OCI-LY7 (cell line): ENCODE measurements at regions not wholly inside any gene's neighbourhood (a gene's known extent, or its start where the extent isn't known, plus 50 kb on each side); places are given as distances from the start of the nearest gene placed in this dataset.

Experiments used
- BruUV-seq: library from RNA; stranded (reverse); fragments of 400-500 nt; replicated peaks from 2 replicates; lab custom pipeline; 2021; lab: Mats Ljungman, UMichigan
- CTCF ChIA-PET: fragments of 300-600 bp; sonication (Branson Sonifier 250); formaldehyde crosslinking; loops from one replicate; lab custom pipeline; 2022; ENCODE audit warnings: antibody characterized with exemption; ENCODE audit not compliant: unreplicated experiment; lab: Charles Lee
- POLR2A ChIA-PET: fragments of 300-600 bp; sonication (Branson Sonifier 250); formaldehyde crosslinking; loops from one replicate; lab custom pipeline; 2022; ENCODE audit warnings: antibody characterized with exemption; lab: Charles Lee
- DNase-seq: peaks from one replicate; pipeline ENCODE4 v3.0.0-alpha.2; 2015; ENCODE audit warnings: low spot score
- H2AFZ ChIP-seq: fragments of 200-600 bp; sonication (generic), shearing (Covaris generic); 2 replicates; pipeline ENCODE4 v1.6.1; 2014; ENCODE audit warnings: mild to moderate bottlenecking, antibody characterized with exemption, low read length, moderate library complexity
- H3K27ac ChIP-seq: fragments of 200-600 bp; sonication (generic); 2 replicates; pipeline ENCODE4 v1.5.1; 2014; ENCODE audit warnings: mixed run types, low read depth, mild to moderate bottlenecking, moderate library complexity, low read length, inconsistent platforms; ENCODE audit not compliant: poor library complexity, severe bottlenecking
- H3K36me3 ChIP-seq: fragments of 200-600 bp; sonication (generic); 2 replicates; pipeline ENCODE4 v1.6.1; 2014; ENCODE audit warnings: mild to moderate bottlenecking, antibody characterized with exemption, low read length, moderate library complexity, mixed read lengths; ENCODE audit not compliant: insufficient read depth
- H3K4me1 ChIP-seq: fragments of 200-600 bp; sonication (generic); 2 replicates; pipeline ENCODE4 v1.5.1; 2014; ENCODE audit warnings: mild to moderate bottlenecking, low read length; ENCODE audit not compliant: insufficient read depth, poor library complexity, severe bottlenecking
- H3K4me2 ChIP-seq: fragments of 200-600 bp; sonication (generic); 2 replicates; pipeline ENCODE4 v1.6.1; 2014; ENCODE audit warnings: mild to moderate bottlenecking, low read length
- H3K4me3 ChIP-seq: fragments of 200-600 bp; sonication (generic); 2 replicates; pipeline ENCODE4 v1.5.1; 2014; ENCODE audit warnings: mild to moderate bottlenecking, low read depth, low read length; ENCODE audit not compliant: poor library complexity, severe bottlenecking
- H3K79me2 ChIP-seq: fragments of 200-600 bp; sonication (generic); 2 replicates; pipeline ENCODE4 v1.6.1; 2016; ENCODE audit warnings: low read depth, mild to moderate bottlenecking, low read length, moderate library complexity, mixed read lengths; ENCODE audit not compliant: insufficient read depth
- H3K9me2 ChIP-seq: fragments of 200-600 bp; sonication (generic); 2 replicates; pipeline ENCODE4 v1.6.1; 2016; ENCODE audit warnings: mild to moderate bottlenecking, low read length, mixed read lengths; ENCODE audit not compliant: insufficient read depth
- H3K9me3 ChIP-seq: fragments of 200-600 bp; sonication (generic); 2 replicates; pipeline ENCODE4 v1.6.1; 2014; ENCODE audit warnings: mild to moderate bottlenecking, mixed run types, low read length, mixed read lengths
- H4K20me1 ChIP-seq: fragments of 200-600 bp; sonication (generic); 2 replicates; pipeline ENCODE4 v1.6.1; 2014; ENCODE audit warnings: mild to moderate bottlenecking, antibody characterized with exemption, low read length, moderate library complexity, mixed read lengths; ENCODE audit not compliant: insufficient read depth
- EZH2phosphoT487 ChIP-seq: fragments of 200-600 bp; sonication (generic); IDR thresholded peaks from 2 replicates; pipeline ENCODE4 v1.6.1; 2018; ENCODE audit warnings: low read depth, borderline replicate concordance, mild to moderate bottlenecking, mixed run types, antibody characterized with exemption, low read length, moderate library complexity, mixed read lengths
- intact Hi-C: fragments of 100-400 bp; cut with micrococcal nuclease; formaldehyde crosslinking; loops from one replicate; pipeline ENCODE4 v1.10.0; 2022; ENCODE audit not compliant: unreplicated experiment
- TF ChIP-seq, protein P1 (sequence below): fragments of 200-600 bp; sonication (generic); conservative IDR thresholded peaks from 2 replicates; pipeline ENCODE4 v1.5.1; 2014; ENCODE audit warnings: mild to moderate bottlenecking, antibody characterized with exemption, low read length, moderate library complexity, mixed read lengths

DNA sequence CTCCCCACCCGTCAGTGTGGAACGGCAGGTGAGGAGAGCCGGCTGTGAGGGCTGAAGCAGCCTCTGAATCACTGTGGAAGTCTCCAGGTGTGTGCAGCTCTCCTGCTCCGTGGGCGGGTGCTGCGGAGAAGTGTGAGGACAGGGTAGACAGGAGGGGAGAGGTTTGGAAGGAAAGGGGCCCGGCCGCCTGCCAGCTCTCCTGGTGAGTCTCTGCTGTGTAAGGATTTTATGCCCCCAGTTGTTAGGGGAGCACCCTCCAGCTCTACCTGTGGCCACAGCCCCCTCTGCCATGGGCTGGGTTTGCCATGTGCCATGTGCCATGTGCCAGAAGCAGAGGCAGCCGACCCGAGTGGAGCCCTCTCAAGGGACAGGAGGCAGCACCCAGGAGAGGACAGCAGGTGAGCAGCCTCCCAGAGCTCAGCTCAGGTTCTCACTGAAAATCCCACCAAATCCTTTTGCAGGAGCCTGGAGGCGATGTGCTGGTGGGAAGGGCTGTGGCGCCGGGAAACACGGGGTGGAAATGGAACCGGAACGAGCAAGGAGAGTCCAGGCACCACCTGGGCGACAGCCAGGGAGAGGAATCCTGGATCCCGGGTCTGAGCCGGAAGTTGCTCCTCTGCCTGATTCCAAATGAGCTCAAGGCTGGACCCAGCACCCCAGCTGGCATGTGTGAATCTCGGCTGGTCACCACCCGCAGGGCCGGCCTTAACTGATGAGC is 804.4 kb downstream of the BRD1 start:
- Histone ChIP-seq H4K20me1 (no peaks in the 10 kb centered on the region), H2AFZ (no peak overlapping the region), H3K4me1 (no peaks in the 10 kb centered on the region), H3K4me2 (no peak overlapping the region), H3K4me3 (no peak overlapping the region), H3K27ac (no peak overlapping the region), H3K36me3 (no peaks in the 10 kb centered on the region), H3K9me3 (no peaks in the 10 kb centered on the region), H3K79me2 (no peaks in the 10 kb centered on the region), H3K9me2 (no peaks in the 10 kb centered on the region)
- CTCF ChIA-PET, result interaction anchor here (0.6 kb wide), 1 partner anchor 284 kb away, joined by 7 read pairs; no protein-coding TSS in a partner anchor
- intact Hi-C loops, result no loop called here
- TF ChIP-seq EZH2phosphoT487, result no peak
- TF ChIP-seq, protein P1, sequence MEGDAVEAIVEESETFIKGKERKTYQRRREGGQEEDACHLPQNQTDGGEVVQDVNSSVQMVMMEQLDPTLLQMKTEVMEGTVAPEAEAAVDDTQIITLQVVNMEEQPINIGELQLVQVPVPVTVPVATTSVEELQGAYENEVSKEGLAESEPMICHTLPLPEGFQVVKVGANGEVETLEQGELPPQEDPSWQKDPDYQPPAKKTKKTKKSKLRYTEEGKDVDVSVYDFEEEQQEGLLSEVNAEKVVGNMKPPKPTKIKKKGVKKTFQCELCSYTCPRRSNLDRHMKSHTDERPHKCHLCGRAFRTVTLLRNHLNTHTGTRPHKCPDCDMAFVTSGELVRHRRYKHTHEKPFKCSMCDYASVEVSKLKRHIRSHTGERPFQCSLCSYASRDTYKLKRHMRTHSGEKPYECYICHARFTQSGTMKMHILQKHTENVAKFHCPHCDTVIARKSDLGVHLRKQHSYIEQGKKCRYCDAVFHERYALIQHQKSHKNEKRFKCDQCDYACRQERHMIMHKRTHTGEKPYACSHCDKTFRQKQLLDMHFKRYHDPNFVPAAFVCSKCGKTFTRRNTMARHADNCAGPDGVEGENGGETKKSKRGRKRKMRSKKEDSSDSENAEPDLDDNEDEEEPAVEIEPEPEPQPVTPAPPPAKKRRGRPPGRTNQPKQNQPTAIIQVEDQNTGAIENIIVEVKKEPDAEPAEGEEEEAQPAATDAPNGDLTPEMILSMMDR, result no peak
- no peak for DNase-seq
- no TSS peak for BruUV-seq
- POLR2A ChIA-PET, result no interaction called here

DNA sequence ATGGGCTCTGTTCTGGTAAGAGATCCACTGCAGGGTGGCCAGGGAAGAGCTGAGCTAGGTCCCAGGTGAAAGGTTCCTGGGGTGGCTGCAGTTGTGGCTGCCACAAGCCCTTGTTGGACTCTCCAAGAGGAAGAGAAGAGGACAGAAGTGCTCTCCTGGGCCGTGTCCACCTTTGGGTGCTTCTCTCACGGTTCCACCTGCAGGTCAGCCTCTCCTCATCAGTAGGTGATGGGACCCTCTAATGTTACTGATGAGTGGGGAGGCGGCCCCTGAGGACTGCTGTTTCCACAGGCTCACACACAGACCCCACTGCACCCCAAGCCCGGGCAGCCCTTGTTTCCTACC is 804.9 kb downstream of the BRD1 start:
- ChIA-PET POLR2A (no interaction called here), CTCF (interaction anchor here (0.6 kb wide), 1 partner anchor 285 kb away, joined by 7 read pairs; no protein-coding TSS in a partner anchor)
- BruUV-seq, result no TSS peak
- Histone ChIP-seq H3K9me2 (no peaks in the 10 kb centered on the region), H3K27ac (no peak overlapping the region), H2AFZ (no peak overlapping the region), H3K4me1 (no peaks in the 10 kb centered on the region), H3K79me2 (no peaks in the 10 kb centered on the region), H4K20me1 (no peaks in the 10 kb centered on the region), H3K9me3 (no peaks in the 10 kb centered on the region), H3K4me2 (no peak overlapping the region), H3K36me3 (no peaks in the 10 kb centered on the region), H3K4me3 (no peak overlapping the region)
- no peak for DNase-seq
- intact Hi-C loops, result no loop called here
- TF ChIP-seq, protein P1, result no peak
- TF ChIP-seq EZH2phosphoT487, result no peak
